Gastroesophageal sphincter (tissue), 3 donors: ENCODE measurements at regions not wholly inside any gene's neighbourhood (a gene's known extent, or its start where the extent isn't known, plus 50 kb on each side); places are given as distances from the start of the nearest gene placed in this dataset.

Source experiments
- POLR2A ChIP-seq, 2 donors: fragments of 450-650 bp; IDR thresholded peaks; one replicate each; pipeline ENCODE4 v1.6.1; 2017; ENCODE audit warnings: antibody characterized with exemption in 2 of 2, mild to moderate bottlenecking in 2 of 2, moderate library complexity in 1 of 2
- TF ChIP-seq, protein P1 (sequence below), 4 experiments: fragments of 200-600 bp in 2 of 4; fragments of 450-650 bp in 2 of 4; sonication (generic) in 1 of 4; IDR thresholded peaks; one replicate each; pipeline ENCODE4 v1.5.1; 2017 to 2019; ENCODE audit warnings: antibody characterized with exemption in 4 of 4, mild to moderate bottlenecking in 2 of 4, moderate library complexity in 2 of 4

- TF ChIP-seq, protein P1, sequence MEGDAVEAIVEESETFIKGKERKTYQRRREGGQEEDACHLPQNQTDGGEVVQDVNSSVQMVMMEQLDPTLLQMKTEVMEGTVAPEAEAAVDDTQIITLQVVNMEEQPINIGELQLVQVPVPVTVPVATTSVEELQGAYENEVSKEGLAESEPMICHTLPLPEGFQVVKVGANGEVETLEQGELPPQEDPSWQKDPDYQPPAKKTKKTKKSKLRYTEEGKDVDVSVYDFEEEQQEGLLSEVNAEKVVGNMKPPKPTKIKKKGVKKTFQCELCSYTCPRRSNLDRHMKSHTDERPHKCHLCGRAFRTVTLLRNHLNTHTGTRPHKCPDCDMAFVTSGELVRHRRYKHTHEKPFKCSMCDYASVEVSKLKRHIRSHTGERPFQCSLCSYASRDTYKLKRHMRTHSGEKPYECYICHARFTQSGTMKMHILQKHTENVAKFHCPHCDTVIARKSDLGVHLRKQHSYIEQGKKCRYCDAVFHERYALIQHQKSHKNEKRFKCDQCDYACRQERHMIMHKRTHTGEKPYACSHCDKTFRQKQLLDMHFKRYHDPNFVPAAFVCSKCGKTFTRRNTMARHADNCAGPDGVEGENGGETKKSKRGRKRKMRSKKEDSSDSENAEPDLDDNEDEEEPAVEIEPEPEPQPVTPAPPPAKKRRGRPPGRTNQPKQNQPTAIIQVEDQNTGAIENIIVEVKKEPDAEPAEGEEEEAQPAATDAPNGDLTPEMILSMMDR (IDR thresholded peaks at IDR 0.05) = no peak
- TF ChIP-seq POLR2A (IDR thresholded peaks at IDR 0.05) = no peak
Observed at GRCh38 chr17:77819497-77819896, 139.0 kb upstream of the TNRC6C start.
